Dermis microvascular lymphatic vessel endothelial cell (primary cell): ENCODE measurements at regions not wholly inside any gene's neighbourhood (a gene's known extent, or its start where the extent isn't known, plus 50 kb on each side); places are given as distances from the start of the nearest gene placed in this dataset.

Source experiments
- DNase-seq, 2 donors: peaks; one replicate each; pipeline versions ENCODE4 v3.0.0 to v3.0.0-alpha.2; 2010; ENCODE audit warnings: low read depth in 2 of 2

DNA sequence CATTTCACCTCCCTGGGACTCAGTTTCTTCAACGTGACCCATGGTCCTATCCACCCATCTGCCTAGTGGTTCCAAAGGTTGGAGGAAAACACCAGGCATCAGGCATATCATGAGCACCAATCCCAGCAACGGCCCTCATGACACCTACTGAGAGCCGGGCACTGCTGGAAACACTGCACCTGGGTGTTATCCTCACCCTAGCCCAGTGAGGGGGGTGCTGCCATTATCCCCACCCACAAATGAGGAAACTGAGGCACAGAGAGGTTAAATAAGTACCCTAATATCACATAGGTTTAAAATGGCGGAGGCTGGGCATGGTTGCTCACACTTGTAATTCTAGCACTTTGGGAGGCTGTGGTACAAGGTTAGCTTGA lies 206.9 kb downstream of the MATN1 start:
- DNase-seq = no peak

DNA sequence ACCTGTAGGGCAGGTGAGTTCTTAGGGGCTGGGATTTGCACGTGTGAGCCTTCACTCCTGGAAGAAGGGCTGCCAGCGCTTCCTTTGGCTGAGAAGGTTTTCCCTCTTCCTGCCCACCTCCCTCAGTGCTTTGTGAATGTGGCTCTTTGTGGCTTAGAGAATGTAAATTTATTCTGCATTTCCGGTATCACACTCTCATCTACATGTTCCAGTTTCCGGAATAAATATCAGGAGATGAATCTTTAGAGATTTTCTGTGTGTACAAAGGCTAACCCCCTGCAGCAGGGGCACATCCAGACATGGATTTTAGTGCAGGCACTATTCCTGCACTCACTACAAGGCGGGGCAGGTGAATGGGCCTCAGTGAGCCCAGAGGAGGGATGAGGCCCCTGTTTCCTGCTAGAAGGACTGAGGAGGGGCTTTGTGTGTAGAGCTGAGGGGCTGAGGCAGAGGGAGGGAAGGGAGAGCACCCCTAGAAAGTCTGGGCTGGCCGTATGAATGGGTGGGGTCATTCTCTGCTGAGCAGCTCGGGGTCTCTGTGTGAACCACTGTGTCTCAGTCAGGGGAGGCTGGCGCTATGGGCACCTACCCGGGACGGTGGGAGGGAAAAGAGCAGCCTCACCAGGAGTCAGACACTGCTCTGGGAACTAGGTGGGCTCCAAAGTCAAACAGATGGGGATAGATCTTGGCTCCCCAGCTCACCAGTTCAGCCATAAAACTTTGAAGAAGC lies 207.5 kb downstream of the MATN1 start:
- no peak for DNase-seq

DNA sequence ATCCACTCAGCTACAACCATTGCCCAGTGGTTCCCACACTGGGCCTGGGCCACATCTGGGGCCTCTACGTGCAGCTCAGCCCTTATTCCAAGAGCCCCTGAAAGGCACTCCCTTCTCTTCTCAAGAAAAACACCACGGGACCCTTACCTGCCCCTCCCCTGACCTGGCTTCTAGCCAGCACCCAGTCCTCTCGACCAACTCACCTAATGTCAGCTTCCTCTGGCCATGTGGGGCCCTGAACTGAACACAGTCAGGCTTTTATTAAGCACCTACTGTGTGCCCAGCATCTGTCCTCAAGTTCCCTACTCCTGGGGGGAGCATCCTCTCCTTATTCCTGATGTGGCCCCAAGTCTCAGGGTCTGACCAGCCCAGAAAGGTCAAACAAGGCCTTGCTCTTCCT lies 208.4 kb downstream of the MATN1 start:
- DNase-seq = no peak

DNA sequence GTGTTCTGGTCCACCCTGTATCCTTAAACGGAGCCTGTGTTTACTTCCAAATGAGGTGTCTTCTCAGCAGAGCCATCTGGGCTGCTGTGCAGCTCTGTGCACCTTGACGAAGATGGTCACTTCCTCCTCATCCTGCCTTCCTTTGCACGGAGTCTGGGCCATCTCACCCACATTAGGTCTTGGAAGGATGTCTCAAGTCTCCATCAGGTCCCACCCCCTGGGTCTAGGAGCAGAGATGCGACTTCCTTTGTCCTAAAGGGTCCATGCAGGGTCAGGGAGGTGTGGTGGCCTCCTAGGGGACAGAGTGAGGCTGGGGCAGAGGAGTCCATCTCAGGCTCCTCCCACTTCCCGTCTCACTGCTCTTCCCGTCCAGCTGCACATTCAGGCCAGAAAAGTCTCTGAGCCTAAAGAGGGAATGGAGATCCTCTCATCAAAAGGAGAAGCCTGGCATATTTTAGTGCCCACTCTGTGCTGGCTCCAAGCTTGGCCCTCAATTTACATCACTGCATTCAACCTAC lies 209.2 kb downstream of the MATN1 start:
- no peak for DNase-seq

DNA sequence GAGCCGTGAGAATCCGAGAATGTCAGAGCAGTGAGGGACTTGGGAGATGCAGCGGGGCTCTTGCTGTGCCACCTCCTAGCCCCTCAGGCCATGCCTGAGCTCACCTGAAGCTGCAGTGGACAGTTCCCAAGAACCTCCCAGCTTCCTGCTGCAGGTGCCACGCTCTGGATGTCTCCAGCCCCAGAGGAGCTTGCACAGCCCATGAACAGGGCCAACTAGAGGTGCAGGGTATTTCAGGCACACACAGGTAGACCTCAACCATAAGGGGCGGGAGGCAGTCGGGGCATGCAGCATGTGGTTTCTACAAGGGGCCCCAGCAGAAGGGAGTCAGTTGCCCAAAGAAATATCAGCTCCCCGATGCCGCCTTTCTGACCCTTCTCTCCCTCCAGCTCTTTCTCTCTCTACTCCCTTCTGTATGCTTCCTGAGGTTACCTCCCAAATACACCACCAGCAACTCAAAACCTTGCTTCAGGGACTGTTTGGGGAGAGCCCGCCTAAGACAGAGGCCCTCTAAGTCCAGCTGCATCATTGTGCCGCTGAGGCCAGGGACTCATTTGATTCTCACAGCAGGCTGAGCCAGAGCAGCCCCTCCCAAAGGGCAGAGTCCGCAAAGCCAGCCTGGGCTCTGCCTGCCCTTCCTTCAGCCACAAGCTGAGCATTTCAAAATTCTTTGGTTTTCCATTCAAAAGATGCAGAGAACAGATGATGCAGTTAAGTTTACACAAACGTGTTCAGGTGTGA lies 209.8 kb downstream of the MATN1 start:
- no peak for DNase-seq

DNA sequence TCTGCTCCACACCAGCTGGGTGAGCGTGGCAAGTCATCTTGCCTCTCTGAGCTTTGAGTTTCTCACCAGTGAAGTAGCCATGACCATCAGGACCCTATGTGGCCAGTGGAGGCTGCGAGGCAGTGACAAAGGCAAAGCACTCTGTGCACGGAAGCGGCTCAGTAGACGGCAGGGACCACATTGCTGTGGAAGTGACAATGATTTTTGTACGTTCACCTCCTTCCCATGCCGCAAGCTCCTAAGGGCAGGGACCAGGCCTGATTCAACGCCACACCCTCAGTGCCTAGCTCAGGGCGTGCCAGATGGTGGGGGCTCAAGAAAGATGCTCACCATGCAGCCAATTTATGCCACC lies 210.5 kb downstream of the MATN1 start:
- DNase-seq = no peak

DNA sequence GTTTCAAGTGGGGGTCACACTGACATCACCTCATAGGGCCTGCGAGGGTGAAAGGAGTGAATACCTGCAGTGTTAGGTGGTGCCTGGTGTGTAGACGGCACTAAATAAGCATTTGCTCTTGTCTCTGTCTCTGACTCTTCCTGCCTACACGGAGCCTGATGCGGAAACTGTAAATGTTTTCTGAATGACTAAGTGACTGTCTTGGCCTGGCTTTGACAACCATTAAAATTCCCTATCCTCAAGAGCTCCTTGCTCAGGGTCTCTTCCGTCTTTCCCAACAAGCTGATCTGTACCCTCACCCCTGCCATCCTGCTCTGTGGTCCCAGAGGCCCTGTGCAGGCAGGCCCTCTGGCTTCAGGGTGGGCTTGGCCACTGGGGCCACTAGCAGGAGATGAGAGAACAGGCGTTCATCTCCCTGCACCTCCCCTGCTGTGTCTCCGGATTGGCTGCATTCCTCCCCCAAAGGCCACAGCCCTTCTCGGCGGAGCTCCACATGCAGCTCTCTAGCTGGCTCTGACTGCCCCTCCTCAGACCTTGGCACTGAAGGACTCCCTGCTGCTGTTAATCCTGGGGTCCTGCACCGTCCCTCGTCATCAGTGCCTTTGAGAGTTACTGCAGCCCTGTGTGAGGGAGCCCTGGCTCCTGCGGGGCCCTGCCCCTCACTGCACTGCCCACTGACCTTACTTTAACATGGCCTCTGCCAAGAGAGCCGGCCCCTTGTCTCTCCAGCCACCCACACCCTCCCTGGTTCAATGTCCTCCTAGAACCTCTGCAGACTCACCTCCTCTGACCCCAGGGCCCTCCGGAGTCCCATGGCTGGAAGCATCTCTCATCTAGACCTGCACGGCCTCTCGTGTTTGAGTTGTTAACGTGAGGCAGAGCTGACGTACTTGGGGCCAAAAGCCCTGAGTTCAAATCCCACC lies 211.1 kb downstream of the MATN1 start:
- no peak for DNase-seq

DNA sequence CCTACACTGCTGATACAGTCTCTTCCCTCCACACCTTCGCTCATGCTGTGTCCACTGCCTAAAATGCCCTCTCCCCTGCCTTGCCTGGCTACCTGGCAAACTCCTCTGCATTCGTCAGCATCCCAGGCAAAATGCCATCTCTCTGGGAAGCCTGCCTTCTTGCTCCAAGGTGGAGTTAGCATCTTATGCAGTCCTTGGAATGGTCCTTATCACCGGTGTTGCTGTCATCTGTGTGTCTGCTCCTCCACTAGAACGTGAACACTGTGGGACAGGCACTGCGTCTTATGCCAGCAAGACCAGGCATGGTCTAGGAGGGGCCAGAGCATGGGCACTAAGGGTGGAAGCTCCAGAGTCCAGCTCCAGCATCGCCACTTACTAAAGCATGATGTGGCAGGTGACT lies 211.8 kb downstream of the MATN1 start:
- DNase-seq = no peak

DNA sequence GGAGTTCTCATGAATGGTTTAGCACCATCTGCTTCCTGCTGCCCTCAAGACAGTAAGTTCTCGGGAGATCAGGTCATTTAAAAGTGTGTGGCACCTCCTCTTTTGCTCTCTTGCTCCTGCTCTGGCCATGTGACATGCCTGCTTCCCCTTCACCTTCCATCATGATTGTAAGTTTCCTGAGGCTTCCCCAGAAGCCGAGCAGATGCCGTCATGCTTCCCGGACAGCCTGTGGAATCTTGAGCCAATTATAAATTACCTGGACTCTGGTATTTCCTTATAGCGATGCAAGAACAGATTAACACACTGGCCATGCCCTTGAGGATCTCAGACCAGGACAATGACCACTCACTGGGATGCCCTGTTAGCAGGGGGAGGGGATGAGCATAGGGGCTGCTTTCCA lies 212.3 kb downstream of the MATN1 start:
- DNase-seq = no peak

DNA sequence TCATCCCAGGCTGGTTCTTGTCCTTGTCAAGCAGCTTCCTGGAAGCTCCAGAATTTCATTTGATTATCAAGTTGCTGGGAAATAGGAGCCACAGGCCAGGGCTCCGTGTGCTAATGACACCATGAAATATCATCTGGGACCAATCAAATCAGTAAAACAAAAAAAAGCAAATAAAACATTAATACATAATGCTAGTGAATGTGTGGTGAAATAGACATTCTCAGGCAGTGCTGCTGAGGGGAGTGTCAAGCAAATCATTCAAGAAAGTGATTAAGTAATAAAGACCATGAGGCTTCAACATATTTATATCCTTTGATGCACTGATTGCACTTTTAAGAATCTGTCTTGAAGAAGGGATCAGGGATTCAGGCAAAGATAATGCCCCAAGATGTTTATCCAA lies 213.7 kb downstream of the MATN1 start:
- DNase-seq = no peak

DNA sequence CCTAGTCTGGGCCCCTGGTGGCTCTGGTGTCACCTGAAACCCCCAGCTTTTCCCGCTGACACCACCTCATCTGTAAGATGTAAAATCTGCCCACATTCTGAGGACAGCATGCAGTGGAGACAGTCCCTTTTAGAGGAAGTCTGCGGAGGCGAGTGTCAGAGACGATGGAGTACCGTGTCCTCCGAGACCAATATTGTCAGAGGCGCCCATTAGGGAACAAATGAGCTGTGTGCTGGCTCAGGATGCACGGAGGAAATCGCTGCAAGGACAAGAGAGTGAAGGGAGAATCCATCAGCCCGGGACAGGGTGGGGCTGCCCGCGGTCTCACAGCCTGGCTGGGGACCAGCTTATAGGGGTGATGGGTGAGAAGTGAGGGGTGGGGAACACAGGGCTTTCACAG lies 214.8 kb downstream of the MATN1 start:
- no peak for DNase-seq

DNA sequence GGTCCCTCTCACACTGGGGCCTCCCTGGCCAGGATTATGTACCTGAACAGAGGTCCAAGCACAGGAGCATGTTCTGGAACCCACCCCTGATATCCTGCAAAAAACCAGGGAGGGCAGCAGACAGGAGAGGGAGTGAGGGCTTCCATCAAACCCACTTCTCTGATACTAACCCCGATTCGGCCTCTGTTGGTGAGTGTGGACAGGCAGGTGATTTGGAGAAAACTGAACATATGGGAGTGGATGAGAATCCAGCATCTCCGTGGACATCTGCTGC lies 215.3 kb downstream of the MATN1 start:
- DNase-seq = no peak

DNA sequence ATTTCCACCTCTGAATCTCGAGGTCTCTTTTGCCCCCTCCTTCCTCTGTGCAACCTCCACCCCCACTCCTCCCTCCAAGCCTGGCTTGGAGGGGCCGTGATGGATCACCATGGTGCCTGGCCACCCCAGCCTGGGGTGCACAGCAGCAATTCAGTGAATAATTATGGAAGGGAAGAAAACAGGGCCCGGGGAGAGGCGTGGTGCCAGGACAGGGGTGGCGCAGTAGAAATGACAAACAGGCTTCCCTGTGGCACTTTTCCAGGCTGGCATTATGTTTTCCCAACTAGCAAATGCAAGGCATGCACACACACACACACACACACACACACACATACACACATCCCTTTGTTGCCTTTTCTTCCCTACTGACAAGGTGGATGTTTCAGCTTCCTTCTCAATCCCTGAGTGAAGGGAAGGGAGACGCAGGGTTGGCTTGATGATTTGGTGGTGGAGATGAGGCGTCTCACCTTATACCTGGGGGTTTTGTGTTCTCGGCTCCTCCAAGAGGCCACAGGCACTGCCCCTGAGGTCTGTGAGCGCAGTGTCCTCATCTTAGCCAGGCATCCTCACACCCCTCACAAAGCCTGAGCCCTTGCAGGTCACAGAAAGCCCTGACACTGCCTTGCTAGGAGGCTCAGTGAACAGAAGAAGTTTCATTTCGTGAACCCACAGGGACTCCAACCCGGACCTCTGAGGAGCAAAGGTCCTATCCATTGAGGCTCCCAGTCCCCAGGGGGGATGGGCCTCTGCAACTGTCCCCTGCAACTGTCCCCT lies 215.8 kb downstream of the MATN1 start:
- DNase-seq = no peak

DNA sequence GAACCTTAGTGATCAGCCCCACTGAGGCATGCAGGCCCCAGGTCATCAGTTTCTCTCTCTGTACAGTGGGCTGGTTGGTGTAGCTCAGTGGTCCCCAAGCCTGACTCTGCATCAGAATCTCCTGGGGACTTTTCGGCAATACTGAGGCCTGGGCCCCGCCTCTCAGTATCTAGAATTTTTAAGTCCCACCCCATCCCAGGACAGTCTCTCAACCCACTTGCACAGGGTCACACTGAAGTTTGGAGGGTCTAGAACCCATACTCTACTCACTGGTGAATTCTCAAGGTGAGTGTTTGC lies 216.4 kb downstream of the MATN1 start:
- DNase-seq = no peak

DNA sequence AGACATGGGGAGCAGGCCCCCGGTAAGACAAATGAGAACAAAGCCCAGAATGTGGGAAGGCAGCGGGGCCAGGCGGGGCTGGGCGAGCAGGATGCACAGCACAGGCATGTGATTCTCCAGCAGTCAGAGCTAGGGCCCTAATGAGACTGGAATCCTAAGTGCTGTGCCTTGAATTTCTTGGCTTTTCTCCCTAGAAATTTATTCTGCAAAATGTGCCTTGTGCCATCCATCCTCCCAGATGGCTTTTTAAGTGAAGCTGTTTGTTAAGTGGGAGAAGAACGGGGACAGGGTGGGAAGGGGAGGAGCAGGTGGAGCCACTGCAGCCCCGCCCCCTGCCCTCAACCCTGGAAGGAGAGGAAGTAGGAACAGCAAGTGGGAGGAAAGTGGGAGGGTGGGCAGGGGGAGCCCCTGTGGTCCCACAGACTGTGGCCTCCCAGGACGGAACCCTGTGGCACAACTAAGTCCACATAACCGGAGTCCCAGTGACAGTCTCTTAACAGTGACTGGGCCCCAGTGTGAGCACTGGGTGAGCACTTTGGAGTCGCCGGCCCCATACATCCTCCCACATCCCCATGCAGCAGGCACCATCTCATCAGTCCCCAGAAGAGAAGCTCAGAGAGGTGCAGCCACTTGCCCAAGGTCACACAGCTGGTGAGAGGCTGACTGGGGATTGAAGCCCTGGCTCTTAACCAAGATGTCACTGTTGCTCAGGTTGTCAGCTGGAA lies 216.9 kb downstream of the MATN1 start:
- DNase-seq = no peak

DNA sequence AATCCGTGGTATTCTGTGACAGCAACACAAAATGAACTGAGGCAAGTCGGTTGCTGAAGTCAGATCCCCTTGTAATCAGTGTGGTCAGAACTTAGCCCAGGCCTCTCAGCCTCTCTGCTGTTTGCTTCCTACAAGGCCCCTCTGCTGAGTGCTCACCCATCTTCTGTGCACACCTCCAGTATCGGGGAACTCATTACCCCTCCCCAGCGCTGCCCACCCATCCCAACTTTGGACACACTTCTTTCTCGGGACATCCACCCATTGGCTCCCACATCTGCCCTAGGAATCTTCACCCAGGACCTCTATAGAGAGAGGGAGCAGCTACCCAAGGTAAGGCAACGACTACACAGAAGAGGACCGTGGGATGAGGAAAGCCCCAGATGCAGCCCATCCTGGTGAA lies 217.5 kb downstream of the MATN1 start:
- DNase-seq = no peak

DNA sequence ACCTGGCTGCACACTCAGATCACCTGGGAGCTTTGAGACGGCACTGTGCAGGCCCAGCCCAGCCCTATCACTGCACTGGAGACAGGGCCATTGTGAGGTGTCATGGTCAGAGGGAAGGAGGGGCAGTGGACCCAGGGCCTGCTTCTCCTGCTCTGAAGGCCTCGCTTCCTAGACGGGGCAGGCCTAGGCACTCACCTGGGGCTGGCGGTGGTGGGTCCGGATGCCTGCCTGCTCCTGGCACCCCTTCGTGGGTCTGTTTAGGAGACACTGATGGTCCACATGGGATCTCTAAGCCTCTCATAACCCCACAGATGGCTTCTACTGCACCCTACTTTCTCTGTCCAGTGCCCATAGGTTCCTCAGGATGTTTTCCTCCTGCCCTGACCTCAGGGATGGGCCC lies 230.9 kb downstream of the MATN1 start:
- no peak for DNase-seq

DNA sequence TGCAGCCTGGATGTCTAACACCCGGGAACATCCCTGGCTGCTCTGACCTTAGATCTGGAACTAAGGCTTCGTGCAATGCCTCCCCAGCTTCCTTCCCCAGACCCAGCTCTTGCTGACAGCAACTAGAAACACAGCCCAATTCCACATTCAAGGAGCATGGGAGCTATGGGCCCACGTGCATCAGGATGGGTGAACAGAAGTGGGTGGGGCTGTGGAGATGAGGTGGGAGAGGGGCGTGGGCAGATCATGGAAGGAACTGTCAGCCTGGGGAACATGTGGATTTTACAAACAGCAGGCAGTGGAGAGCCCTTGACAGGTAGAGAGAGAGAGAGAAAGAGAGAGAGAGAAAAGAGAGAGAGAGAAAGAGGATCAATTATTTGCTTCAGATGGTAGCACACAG lies 231.6 kb downstream of the MATN1 start:
- DNase-seq = no peak

DNA sequence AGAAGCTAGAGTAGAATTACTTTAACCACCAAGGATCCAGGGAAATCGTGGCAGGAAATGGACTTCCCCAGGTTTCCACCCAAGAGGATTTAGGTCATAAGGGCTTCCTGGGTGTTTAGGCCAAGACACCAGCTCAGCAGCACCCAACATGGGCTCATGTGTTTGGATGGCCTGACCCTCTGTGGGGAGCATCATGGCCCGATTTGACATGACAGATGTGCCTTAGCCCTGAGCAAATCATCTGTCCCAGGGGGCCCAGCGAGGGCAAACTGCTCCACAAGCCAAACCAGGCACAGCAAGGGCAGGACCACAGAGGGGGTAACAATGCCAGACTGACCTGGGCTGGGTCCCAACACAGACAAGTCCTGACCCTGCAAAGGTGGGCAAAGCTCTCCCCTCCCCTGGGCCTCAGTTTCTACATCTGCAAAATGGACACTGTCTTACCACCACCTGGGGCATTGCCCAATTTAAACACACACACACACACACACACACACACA lies 232.8 kb downstream of the MATN1 start:
- no peak for DNase-seq

DNA sequence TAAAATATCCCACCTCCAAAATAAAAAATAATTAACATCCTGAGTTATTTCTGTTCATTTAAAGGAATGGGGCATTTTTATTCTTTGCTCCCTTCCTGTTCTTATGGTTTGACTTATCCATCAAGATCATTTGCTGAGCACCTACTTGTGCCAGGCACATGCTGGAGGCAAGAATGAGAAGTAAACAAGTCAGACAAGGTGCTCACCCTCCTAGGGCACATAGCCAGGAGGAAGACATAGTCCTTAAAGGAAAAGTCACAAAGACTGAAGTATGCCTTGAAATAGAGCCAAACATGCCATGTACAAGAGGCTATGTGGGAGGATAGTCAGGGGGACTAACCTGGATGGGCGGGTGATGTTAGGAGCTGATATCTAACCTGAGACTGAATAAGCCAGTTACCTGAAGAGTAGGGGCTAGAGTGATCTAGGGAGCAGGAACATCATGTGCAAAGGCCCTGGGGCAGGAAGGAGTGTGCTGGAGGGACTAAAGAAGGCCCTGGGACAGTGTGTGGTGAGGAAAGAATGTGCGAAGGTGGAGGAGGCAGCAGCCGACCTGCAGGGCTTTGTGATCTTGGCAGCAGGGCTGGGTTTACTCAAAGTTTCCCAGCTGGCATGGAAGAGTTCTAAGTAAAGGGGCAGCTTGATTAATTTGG lies 233.5 kb downstream of the MATN1 start:
- DNase-seq = no peak
